Activated B cell treated with CpG ODN at 0.5 μM for 24 hours (primary cell): ENCODE measurements at regions not wholly inside any gene's neighbourhood (a gene's known extent, or its start where the extent isn't known, plus 50 kb on each side); places are given as distances from the start of the nearest gene placed in this dataset.

ENCODE experiments used
- ATAC-seq: fragments of 200-7000 bp; cut with Tn5 transposase; one replicate; pipeline ENCODE4 v1.10.0; 2021; ENCODE audit warnings: low read depth, mild to moderate bottlenecking, moderate library complexity
- CTCF ChIA-PET: fragments of 350-600 bp; sonication (Branson Sonifier 250); formaldehyde crosslinking; loops from one replicate; lab custom pipeline; 2021; ENCODE audit warnings: antibody characterized with exemption; lab: Charles Lee
- POLR2A ChIA-PET: fragments of 350-600 bp; sonication (Branson Sonifier 250); formaldehyde crosslinking; loops from one replicate; lab custom pipeline; 2021; ENCODE audit warnings: antibody characterized with exemption; lab: Charles Lee
- DNase-seq: peaks from one replicate; pipeline ENCODE4 v3.0.0; 2022
- H3K27ac Mint-ChIP-seq: one replicate; pipeline ENCODE4 v1.8.0; 2020; ENCODE audit warnings: mixed read lengths
- H3K27me3 Mint-ChIP-seq: one replicate; pipeline ENCODE4 v1.8.0; 2021; ENCODE audit warnings: mixed read lengths
- H3K36me3 Mint-ChIP-seq: one replicate; pipeline ENCODE4 v1.8.0; 2021; ENCODE audit warnings: low read depth, mixed read lengths
- H3K4me1 Mint-ChIP-seq: one replicate; pipeline ENCODE4 v1.8.0; 2021; ENCODE audit warnings: mixed read lengths
- H3K4me3 Mint-ChIP-seq: one replicate; pipeline ENCODE4 v1.8.0; 2020; ENCODE audit warnings: mild to moderate bottlenecking, mixed read lengths
- H3K9me3 Mint-ChIP-seq: one replicate; pipeline ENCODE4 v1.8.0; 2020; ENCODE audit warnings: mixed read lengths
- intact Hi-C: fragments of 100-400 bp; cut with micrococcal nuclease; formaldehyde crosslinking; loops from one replicate; pipeline ENCODE4 v1.15.1; 2024
- TF ChIP-seq, protein P1 (sequence below): fragments of 200-600 bp; IDR thresholded peaks from one replicate; pipeline ENCODE4 v1.8.0; 2022; ENCODE audit warnings: antibody characterized with exemption, mild to moderate bottlenecking

DNA sequence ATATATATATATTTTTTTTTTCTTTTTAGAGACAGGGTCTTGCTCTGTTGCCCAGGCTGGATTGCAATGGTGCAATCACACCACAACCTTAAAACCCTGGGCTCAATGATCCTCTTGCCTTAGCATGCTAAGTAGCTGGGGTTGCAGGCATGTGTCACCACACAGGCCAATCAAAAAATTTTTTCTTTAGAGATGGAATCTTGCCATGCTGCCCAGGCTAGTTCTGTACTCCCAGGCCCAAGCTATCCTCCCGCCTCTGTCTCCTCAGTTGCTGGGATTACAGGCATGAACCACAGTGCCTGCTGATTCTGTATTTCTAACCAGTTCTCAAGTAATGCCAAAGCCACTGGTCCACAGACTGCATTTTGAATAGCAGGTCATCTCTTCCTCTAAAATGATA lies 291.3 kb upstream of the ZPLD1 start:
- CTCF ChIA-PET: no interaction called here
- POLR2A ChIA-PET: interaction anchor here (1.2 kb wide), 1 partner anchor 9 kb away, joined by 3 read pairs; no protein-coding TSS in a partner anchor
- H3K4me3 Mint-ChIP-seq: no peak overlapping the region
- ATAC-seq (no peak), DNase-seq (no peak)
- TF ChIP-seq, protein P1, sequence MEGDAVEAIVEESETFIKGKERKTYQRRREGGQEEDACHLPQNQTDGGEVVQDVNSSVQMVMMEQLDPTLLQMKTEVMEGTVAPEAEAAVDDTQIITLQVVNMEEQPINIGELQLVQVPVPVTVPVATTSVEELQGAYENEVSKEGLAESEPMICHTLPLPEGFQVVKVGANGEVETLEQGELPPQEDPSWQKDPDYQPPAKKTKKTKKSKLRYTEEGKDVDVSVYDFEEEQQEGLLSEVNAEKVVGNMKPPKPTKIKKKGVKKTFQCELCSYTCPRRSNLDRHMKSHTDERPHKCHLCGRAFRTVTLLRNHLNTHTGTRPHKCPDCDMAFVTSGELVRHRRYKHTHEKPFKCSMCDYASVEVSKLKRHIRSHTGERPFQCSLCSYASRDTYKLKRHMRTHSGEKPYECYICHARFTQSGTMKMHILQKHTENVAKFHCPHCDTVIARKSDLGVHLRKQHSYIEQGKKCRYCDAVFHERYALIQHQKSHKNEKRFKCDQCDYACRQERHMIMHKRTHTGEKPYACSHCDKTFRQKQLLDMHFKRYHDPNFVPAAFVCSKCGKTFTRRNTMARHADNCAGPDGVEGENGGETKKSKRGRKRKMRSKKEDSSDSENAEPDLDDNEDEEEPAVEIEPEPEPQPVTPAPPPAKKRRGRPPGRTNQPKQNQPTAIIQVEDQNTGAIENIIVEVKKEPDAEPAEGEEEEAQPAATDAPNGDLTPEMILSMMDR: no peak
- intact Hi-C loops: no loop called here
- H3K36me3 Mint-ChIP-seq: no peaks in the 10 kb centered on the region
- H3K4me1 Mint-ChIP-seq: no peaks in the 10 kb centered on the region
- no peaks in the 10 kb centered on the region for H3K27me3 Mint-ChIP-seq
- no peak overlapping the region for H3K27ac Mint-ChIP-seq
- H3K9me3 Mint-ChIP-seq: no peaks in the 10 kb centered on the region

DNA sequence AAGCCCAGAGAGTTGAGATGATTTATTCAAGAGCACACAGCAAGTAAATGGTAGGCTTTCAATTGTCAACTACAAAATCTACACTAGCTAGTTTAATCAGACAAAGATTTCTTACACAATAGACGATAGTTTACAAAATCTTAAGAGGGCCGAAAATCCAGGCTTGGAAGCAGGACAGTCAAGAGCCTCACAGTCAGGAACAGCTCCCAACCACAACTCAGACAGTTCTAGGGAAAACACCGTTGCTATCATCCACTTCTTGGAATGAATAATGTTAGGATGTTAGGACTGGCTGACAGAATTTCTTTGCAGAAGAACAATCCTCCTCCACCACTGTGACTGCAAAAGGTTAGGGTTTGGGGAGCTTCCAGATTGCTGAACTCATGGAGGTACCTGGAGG lies 290.8 kb upstream of the ZPLD1 start:
- no peak for DNase-seq
- Mint-ChIP-seq H3K4me1 (no peaks in the 10 kb centered on the region), H3K9me3 (no peaks in the 10 kb centered on the region), H3K27ac (no peak overlapping the region), H3K36me3 (no peaks in the 10 kb centered on the region), H3K4me3 (no peak overlapping the region), H3K27me3 (no peaks in the 10 kb centered on the region)
- intact Hi-C loops: no loop called here
- no peak for ATAC-seq
- POLR2A ChIA-PET: no interaction called here
- CTCF ChIA-PET: no interaction called here
- TF ChIP-seq, protein P1: no peak

DNA sequence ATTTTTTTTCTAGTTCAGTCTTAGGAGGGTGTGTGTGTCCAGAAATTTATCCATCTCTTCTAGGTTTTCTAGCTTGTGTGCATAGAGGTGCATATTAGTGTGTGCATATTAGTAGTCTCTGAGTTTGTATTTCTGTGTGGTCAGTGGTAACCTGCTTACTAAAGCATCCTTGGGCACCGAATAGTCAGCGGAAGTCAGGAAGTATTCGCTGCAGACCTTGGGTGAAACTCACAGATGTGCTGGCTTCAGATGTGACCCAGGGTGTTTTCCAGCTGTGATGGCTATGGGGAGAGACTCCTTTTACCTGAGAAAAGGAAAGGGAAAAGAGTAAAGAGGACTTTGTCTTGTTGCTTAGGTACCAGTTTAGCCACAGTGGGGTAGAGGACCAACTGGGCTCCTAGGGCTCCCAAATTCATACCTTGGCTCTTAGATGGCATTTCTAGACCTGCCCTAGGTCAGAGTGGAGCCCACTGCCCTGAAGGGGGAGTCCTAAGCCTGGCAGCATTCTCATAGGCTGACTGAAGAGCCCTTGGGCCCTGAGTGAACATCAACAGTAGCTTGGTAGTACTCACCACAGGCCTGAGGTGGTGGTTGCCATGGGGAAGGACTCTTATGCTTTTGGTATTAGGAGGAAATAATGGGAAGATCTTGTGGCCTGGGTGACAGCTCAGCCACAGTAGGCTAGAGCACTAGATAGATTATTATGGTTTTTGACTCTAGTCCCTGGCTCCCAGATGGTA lies 286.0 kb upstream of the ZPLD1 start:
- Mint-ChIP-seq H3K27me3 (no peaks in the 10 kb centered on the region), H3K36me3 (peaks cover 11% of the 10 kb centered on the region), H3K4me3 (no peak overlapping the region), H3K4me1 (peaks cover 12% of the 10 kb centered on the region), H3K9me3 (peaks cover 14% of the 10 kb centered on the region), H3K27ac (no peak overlapping the region)
- POLR2A ChIA-PET: interaction anchor here (0.6 kb wide), 1 partner anchor 212 kb away, joined by 7 read pairs; no protein-coding TSS in a partner anchor
- TF ChIP-seq, protein P1: no peak
- no peak for DNase-seq
- CTCF ChIA-PET: no interaction called here
- ATAC-seq: no peak
- intact Hi-C loops: no loop called here

DNA sequence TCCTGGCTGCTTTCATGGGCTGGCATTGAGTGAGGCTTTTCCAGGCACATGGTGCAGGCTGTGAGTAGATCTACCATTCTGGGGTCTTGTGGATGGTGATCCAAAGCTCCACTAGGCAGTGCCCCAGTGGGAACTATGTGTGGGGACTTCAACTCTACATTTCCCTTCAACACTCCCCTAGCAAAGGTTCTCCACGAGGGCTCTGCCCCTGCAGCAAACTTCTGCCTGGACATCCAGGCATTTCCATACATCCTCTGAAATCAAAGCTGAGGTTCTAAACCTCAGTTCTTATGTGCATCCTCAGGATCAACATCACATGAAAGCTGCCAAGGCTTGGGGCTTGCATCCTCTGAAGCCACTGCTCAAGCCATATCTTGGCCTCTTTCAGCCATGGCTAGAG lies 282.9 kb upstream of the ZPLD1 start:
- TF ChIP-seq, protein P1: no peak
- Mint-ChIP-seq H3K9me3 (peaks cover 14% of the 10 kb centered on the region), H3K4me3 (no peak overlapping the region), H3K4me1 (peaks cover 15% of the 10 kb centered on the region), H3K27me3 (no peaks in the 10 kb centered on the region), H3K36me3 (peaks cover 11% of the 10 kb centered on the region), H3K27ac (no peak overlapping the region)
- no peak for ATAC-seq
- POLR2A ChIA-PET: no interaction called here
- intact Hi-C loops: no loop called here
- CTCF ChIA-PET: no interaction called here
- no peak for DNase-seq

DNA sequence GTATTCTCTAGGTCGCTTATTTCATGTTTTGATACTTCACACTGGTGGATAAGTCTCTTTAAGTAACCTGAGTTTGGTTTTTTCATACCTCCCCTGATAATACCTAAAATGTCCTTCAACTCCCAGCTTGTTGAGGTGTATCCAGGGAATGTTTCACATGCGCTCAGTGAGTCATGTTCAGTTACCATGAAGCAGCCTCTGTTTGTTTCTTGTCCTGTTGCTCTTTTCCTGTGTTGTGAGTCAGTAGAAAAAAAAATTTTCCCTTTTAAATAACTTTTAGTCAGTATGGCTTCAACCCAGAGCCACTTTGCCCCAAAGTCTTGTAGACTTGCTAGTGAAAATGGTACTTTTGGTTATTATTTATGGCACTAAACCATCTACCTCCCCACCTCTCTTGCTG lies 278.4 kb upstream of the ZPLD1 start:
- H3K36me3 Mint-ChIP-seq: peaks cover 6% of the 10 kb centered on the region
- H3K27me3 Mint-ChIP-seq: no peaks in the 10 kb centered on the region
- no peak overlapping the region for H3K27ac Mint-ChIP-seq
- TF ChIP-seq, protein P1: no peak
- H3K4me1 Mint-ChIP-seq: peaks cover 15% of the 10 kb centered on the region
- ChIA-PET POLR2A (no interaction called here), CTCF (no interaction called here)
- no peak overlapping the region for H3K4me3 Mint-ChIP-seq
- no peak for DNase-seq
- ATAC-seq: no peak
- H3K9me3 Mint-ChIP-seq: peaks cover 9% of the 10 kb centered on the region
- intact Hi-C loops: no loop called here
